Stimulated activated effector memory CD8-positive, alpha-beta T cell treated with anti-CD3 and anti-CD28 coated beads, Interleukin-12 subunit alpha, Interleukin-12 subunit beta, amount 100 ng/mL, for 72 hours (primary cell): ENCODE measurements at regions not wholly inside any gene's neighbourhood (a gene's known extent, or its start where the extent isn't known, plus 50 kb on each side); places are given as distances from the start of the nearest gene placed in this dataset.

Experiments used
- ATAC-seq: fragments of 150-1000 bp; cut with Tn5 transposase; 2 replicates; pipeline ENCODE4 v1.10.0; 2021
- DNase-seq, 2 donors: peaks; one replicate each; pipeline ENCODE4 v3.0.0; 2021 to 2022; ENCODE audit warnings: low spot score in 2 of 2
- H3K27ac Mint-ChIP-seq: one replicate; pipeline ENCODE4 v1.8.0; 2022; ENCODE audit warnings: mild to moderate bottlenecking, mixed read lengths
- H3K36me3 Mint-ChIP-seq: one replicate; pipeline ENCODE4 v1.8.0; 2022; ENCODE audit warnings: mild to moderate bottlenecking, mixed read lengths
- H3K4me1 Mint-ChIP-seq: one replicate; pipeline ENCODE4 v1.8.0; 2022; ENCODE audit warnings: mixed read lengths
- H3K4me3 Mint-ChIP-seq: one replicate; pipeline ENCODE4 v1.8.0; 2022; ENCODE audit warnings: mild to moderate bottlenecking, mixed read lengths
- H3K9me3 Mint-ChIP-seq: one replicate; pipeline ENCODE4 v1.8.0; 2022; ENCODE audit warnings: mixed read lengths

- DNase-seq = no peak
- Mint-ChIP-seq H3K4me3 (no peak overlapping the region), H3K36me3 (no peaks in the 10 kb centered on the region), H3K9me3 (peaks cover 2% of the 10 kb centered on the region), H3K27ac (no peak overlapping the region), H3K4me1 (no peaks in the 10 kb centered on the region)
- ATAC-seq = no peak
Measured at GRCh38 chr5:5986492-5987178, 391.7 kb downstream of the MED10 start.

GRCh38 chr5:5985332-5985731 is 393.0 kb downstream of the MED10 start:
- H3K36me3 Mint-ChIP-seq = no peaks in the 10 kb centered on the region
- ATAC-seq (no peak), DNase-seq (no peak)
- peaks cover 2% of the 10 kb centered on the region for H3K9me3 Mint-ChIP-seq
- no peak overlapping the region for H3K27ac Mint-ChIP-seq
- H3K4me3 Mint-ChIP-seq = no peak overlapping the region
- H3K4me1 Mint-ChIP-seq = no peaks in the 10 kb centered on the region

- no peak overlapping the region for H3K27ac Mint-ChIP-seq
- no peak for ATAC-seq
- DNase-seq = no peak
- H3K4me1 Mint-ChIP-seq = no peaks in the 10 kb centered on the region
- no peak overlapping the region for H3K4me3 Mint-ChIP-seq
- no peaks in the 10 kb centered on the region for H3K36me3 Mint-ChIP-seq
- peaks cover 2% of the 10 kb centered on the region for H3K9me3 Mint-ChIP-seq
Measured at GRCh38 chr5:5983261-5983980, 394.9 kb downstream of the MED10 start.

GRCh38 chr5:5981562-5981961 is 396.8 kb downstream of the MED10 start:
- Mint-ChIP-seq H3K36me3 (no peaks in the 10 kb centered on the region), H3K27ac (no peak overlapping the region), H3K9me3 (peaks cover 5% of the 10 kb centered on the region), H3K4me1 (no peaks in the 10 kb centered on the region), H3K4me3 (no peak overlapping the region)
- DNase-seq (no peak), ATAC-seq (no peak)

GRCh38 chr5:5980538-5980895 is 397.8 kb downstream of the MED10 start:
- DNase-seq (no peak), ATAC-seq (no peak)
- Mint-ChIP-seq H3K4me3 (no peak overlapping the region), H3K36me3 (no peaks in the 10 kb centered on the region), H3K9me3 (peaks cover 5% of the 10 kb centered on the region), H3K27ac (no peak overlapping the region), H3K4me1 (no peaks in the 10 kb centered on the region)

- H3K9me3 Mint-ChIP-seq = peaks cover 5% of the 10 kb centered on the region
Measured at GRCh38 chr5:5979761-5980537, 398.4 kb downstream of the MED10 start.

GRCh38 chr5:5979377-5979760 is 399.0 kb downstream of the MED10 start:
- no peaks in the 10 kb centered on the region for H3K4me1 Mint-ChIP-seq
- H3K36me3 Mint-ChIP-seq = no peaks in the 10 kb centered on the region
- DNase-seq (no peak), ATAC-seq (no peak)
- no peak overlapping the region for H3K4me3 Mint-ChIP-seq
- no peak overlapping the region for H3K27ac Mint-ChIP-seq
- H3K9me3 Mint-ChIP-seq = peaks cover 5% of the 10 kb centered on the region

More at GRCh38 chr5:5979761-5980537, 398.4 kb downstream of the MED10 start:
- ATAC-seq = no peak
- no peak for DNase-seq
- no peaks in the 10 kb centered on the region for H3K36me3 Mint-ChIP-seq
- H3K4me3 Mint-ChIP-seq = no peak overlapping the region
- H3K27ac Mint-ChIP-seq = no peak overlapping the region
- H3K4me1 Mint-ChIP-seq = no peaks in the 10 kb centered on the region

- ATAC-seq = no peak
- Mint-ChIP-seq H3K36me3 (no peaks in the 10 kb centered on the region), H3K9me3 (peaks cover 5% of the 10 kb centered on the region), H3K27ac (no peak overlapping the region), H3K4me1 (no peaks in the 10 kb centered on the region), H3K4me3 (no peak overlapping the region)
- DNase-seq = no peak
Measured at GRCh38 chr5:5978501-5979376, 399.6 kb downstream of the MED10 start.

GRCh38 chr5:5971203-5971602 is 407.1 kb downstream of the MED10 start:
- Mint-ChIP-seq H3K9me3 (peaks cover 3% of the 10 kb centered on the region), H3K4me1 (no peaks in the 10 kb centered on the region), H3K27ac (no peak overlapping the region), H3K4me3 (no peak overlapping the region), H3K36me3 (no peaks in the 10 kb centered on the region)
- ATAC-seq (no peak), DNase-seq (no peak)

GRCh38 chr5:5969942-5970483 is 408.3 kb downstream of the MED10 start:
- Mint-ChIP-seq H3K36me3 (no peaks in the 10 kb centered on the region), H3K4me3 (no peak overlapping the region), H3K9me3 (peaks cover 7% of the 10 kb centered on the region), H3K4me1 (no peaks in the 10 kb centered on the region), H3K27ac (no peak overlapping the region)
- ATAC-seq = no peak
- no peak for DNase-seq

- H3K36me3 Mint-ChIP-seq = no peaks in the 10 kb centered on the region
- ATAC-seq = no peak
- no peak for DNase-seq
- peaks cover 12% of the 10 kb centered on the region for H3K9me3 Mint-ChIP-seq
- H3K4me3 Mint-ChIP-seq = no peak overlapping the region
- H3K27ac Mint-ChIP-seq = no peak overlapping the region
- H3K4me1 Mint-ChIP-seq = no peaks in the 10 kb centered on the region
Measured at GRCh38 chr5:5968981-5969380, 409.4 kb downstream of the MED10 start.

- no peaks in the 10 kb centered on the region for H3K36me3 Mint-ChIP-seq
- H3K9me3 Mint-ChIP-seq = peaks cover 12% of the 10 kb centered on the region
- no peak for ATAC-seq
- H3K4me3 Mint-ChIP-seq = no peak overlapping the region
- no peak overlapping the region for H3K27ac Mint-ChIP-seq
- no peaks in the 10 kb centered on the region for H3K4me1 Mint-ChIP-seq
- no peak for DNase-seq
Measured at GRCh38 chr5:5967944-5968343, 410.4 kb downstream of the MED10 start.

- H3K4me1 Mint-ChIP-seq = no peaks in the 10 kb centered on the region
- H3K4me3 Mint-ChIP-seq = no peak overlapping the region
- no peaks in the 10 kb centered on the region for H3K36me3 Mint-ChIP-seq
- DNase-seq (no peak), ATAC-seq (no peak)
- no peak overlapping the region for H3K27ac Mint-ChIP-seq
- peaks cover 10% of the 10 kb centered on the region for H3K9me3 Mint-ChIP-seq
Measured at GRCh38 chr5:5967373-5967772, 411.0 kb downstream of the MED10 start.

- no peaks in the 10 kb centered on the region for H3K4me1 Mint-ChIP-seq
- no peaks in the 10 kb centered on the region for H3K36me3 Mint-ChIP-seq
- no peak overlapping the region for H3K27ac Mint-ChIP-seq
- ATAC-seq (no peak), DNase-seq (no peak)
- peaks cover 12% of the 10 kb centered on the region for H3K9me3 Mint-ChIP-seq
- H3K4me3 Mint-ChIP-seq = no peak overlapping the region
Measured at GRCh38 chr5:5965132-5965531, 413.2 kb downstream of the MED10 start.

- no peak for DNase-seq
- Mint-ChIP-seq H3K27ac (no peak overlapping the region), H3K4me1 (no peaks in the 10 kb centered on the region)
Measured at GRCh38 chr5:5964347-5964746, 414.0 kb downstream of the MED10 start.

More at GRCh38 chr5:5964347-5964746, 414.0 kb downstream of the MED10 start:
- ATAC-seq = no peak
- H3K4me3 Mint-ChIP-seq = no peak overlapping the region
- H3K36me3 Mint-ChIP-seq = no peaks in the 10 kb centered on the region
- peaks cover 12% of the 10 kb centered on the region for H3K9me3 Mint-ChIP-seq
